ENCODE measurements at regions not wholly inside any gene's neighbourhood (a gene's known extent, or its start where the extent isn't known, plus 50 kb on each side); places are given as distances from the start of the nearest gene placed in this dataset.

DNA sequence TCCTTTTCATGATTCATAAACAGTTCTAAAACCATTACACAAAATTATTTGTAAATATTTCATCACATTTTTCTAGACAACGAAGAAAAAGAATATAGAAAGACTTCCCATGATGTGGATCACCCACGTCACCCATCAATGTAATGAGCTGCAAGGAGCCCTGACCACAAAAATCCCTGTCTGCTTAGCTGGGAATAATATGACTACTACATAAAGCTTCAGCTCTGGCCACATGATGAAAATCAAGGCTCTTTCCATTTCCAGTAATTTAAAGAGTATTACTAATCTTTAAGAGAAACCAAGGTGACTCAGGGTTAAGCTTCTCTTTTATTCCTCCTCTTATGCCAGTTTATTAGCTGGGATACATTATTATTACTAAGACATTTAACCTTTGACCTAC, 180.8 kb upstream of the CACNA2D1 start:
- TF ChIP-seq, protein P1, sequence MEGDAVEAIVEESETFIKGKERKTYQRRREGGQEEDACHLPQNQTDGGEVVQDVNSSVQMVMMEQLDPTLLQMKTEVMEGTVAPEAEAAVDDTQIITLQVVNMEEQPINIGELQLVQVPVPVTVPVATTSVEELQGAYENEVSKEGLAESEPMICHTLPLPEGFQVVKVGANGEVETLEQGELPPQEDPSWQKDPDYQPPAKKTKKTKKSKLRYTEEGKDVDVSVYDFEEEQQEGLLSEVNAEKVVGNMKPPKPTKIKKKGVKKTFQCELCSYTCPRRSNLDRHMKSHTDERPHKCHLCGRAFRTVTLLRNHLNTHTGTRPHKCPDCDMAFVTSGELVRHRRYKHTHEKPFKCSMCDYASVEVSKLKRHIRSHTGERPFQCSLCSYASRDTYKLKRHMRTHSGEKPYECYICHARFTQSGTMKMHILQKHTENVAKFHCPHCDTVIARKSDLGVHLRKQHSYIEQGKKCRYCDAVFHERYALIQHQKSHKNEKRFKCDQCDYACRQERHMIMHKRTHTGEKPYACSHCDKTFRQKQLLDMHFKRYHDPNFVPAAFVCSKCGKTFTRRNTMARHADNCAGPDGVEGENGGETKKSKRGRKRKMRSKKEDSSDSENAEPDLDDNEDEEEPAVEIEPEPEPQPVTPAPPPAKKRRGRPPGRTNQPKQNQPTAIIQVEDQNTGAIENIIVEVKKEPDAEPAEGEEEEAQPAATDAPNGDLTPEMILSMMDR (IDR thresholded peaks at IDR 0.05 in 2 of 3, conservative IDR thresholded peaks at IDR 0.05 in 1 of 3; ENCODE audit: control insufficient read depth in 2 of 3, extremely low read depth in 1 of 3, insufficient read depth in 1 of 3, low read depth in 3 of 3, low read length in 3 of 3) = no peak
- TF ChIP-seq, protein P2, sequence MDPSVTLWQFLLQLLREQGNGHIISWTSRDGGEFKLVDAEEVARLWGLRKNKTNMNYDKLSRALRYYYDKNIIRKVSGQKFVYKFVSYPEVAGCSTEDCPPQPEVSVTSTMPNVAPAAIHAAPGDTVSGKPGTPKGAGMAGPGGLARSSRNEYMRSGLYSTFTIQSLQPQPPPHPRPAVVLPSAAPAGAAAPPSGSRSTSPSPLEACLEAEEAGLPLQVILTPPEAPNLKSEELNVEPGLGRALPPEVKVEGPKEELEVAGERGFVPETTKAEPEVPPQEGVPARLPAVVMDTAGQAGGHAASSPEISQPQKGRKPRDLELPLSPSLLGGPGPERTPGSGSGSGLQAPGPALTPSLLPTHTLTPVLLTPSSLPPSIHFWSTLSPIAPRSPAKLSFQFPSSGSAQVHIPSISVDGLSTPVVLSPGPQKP (IDR thresholded peaks at IDR 0.05; ENCODE audit: low read depth, low read length) = no peak
- TF ChIP-seq POLR2AphosphoS5 (IDR thresholded peaks at IDR 0.05; ENCODE audit: low read length) (no peak), EP300 (IDR thresholded peaks at IDR 0.05; ENCODE audit: borderline replicate concordance in 1 of 2, control insufficient read depth in 1 of 2, low read depth in 2 of 2, low read length in 2 of 2) (no peak), FOXK2 (IDR thresholded peaks at IDR 0.05) (no peak), JUNB (IDR thresholded peaks at IDR 0.05) (no peak), YY1 (IDR thresholded peaks at IDR 0.05; ENCODE audit: low read depth, low read length) (no peak)
- TF ChIP-seq, protein P3, sequence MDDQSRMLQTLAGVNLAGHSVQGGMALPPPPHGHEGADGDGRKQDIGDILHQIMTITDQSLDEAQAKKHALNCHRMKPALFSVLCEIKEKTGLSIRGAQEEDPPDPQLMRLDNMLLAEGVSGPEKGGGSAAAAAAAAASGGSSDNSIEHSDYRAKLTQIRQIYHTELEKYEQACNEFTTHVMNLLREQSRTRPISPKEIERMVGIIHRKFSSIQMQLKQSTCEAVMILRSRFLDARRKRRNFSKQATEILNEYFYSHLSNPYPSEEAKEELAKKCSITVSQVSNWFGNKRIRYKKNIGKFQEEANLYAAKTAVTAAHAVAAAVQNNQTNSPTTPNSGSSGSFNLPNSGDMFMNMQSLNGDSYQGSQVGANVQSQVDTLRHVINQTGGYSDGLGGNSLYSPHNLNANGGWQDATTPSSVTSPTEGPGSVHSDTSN (IDR thresholded peaks at IDR 0.05; ENCODE audit: insufficient replicate concordance, low read depth, low read length) = no peak
